ENCODE measurements at regions not wholly inside any gene's neighbourhood (a gene's known extent, or its start where the extent isn't known, plus 50 kb on each side); places are given as distances from the start of the nearest gene placed in this dataset.

DNA sequence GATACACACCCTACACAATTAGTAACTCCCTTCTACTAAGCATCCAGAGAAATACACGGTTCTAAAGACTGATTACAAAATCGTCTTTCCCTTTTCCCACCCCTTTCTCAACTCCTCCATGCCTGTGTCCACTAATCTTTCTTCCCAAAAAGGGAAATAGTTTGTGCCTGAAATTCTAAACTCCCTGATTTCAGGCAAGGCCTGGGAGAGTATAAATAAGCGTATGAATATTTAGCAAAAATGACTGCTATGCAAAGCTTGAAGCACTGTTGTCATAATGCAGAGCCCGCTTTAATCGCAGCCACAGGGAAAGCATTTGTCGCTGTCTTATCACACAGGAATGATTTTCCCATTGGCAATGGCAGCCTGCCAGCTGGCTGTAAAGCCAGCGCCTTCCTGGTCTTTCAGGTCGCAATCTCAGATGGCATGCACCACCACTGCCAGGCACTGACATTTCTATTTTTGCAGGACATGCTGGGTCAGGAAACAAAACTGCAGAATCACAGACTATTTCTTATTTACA is 142.9 kb upstream of the PCGF5 start:
- TF ChIP-seq POLR2A (IDR thresholded peaks at IDR 0.05): no peak
- TF ChIP-seq, protein P1, sequence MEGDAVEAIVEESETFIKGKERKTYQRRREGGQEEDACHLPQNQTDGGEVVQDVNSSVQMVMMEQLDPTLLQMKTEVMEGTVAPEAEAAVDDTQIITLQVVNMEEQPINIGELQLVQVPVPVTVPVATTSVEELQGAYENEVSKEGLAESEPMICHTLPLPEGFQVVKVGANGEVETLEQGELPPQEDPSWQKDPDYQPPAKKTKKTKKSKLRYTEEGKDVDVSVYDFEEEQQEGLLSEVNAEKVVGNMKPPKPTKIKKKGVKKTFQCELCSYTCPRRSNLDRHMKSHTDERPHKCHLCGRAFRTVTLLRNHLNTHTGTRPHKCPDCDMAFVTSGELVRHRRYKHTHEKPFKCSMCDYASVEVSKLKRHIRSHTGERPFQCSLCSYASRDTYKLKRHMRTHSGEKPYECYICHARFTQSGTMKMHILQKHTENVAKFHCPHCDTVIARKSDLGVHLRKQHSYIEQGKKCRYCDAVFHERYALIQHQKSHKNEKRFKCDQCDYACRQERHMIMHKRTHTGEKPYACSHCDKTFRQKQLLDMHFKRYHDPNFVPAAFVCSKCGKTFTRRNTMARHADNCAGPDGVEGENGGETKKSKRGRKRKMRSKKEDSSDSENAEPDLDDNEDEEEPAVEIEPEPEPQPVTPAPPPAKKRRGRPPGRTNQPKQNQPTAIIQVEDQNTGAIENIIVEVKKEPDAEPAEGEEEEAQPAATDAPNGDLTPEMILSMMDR (IDR thresholded peaks at IDR 0.05): no peak
- TF ChIP-seq EP300 (IDR thresholded peaks at IDR 0.05): no peak
